CD14-positive monocyte (primary cell): ENCODE measurements at regions not wholly inside any gene's neighbourhood (a gene's known extent, or its start where the extent isn't known, plus 50 kb on each side); places are given as distances from the start of the nearest gene placed in this dataset.

Experiments
- DNase-seq, 3 donors: peaks; one replicate each; pipeline ENCODE4 v3.0.0-alpha.2; 2011 to 2022
- H2AFZ ChIP-seq: 2 replicates; pipeline ENCODE4 v1.6.0; 2012; ENCODE audit warnings: mild to moderate bottlenecking, low read depth, low read length, inconsistent platforms; ENCODE audit not compliant: insufficient read depth, poor library complexity, severe bottlenecking
- H3K27ac ChIP-seq, 2 donors: 1 replicate in 1 of 2; 2 replicates in 1 of 2; pipeline ENCODE4 v1.5.1; 2012 to 2013; ENCODE audit warnings: low read length in 2 of 2, control low read depth in 1 of 2, inconsistent platforms in 1 of 2, low read depth in 1 of 2, mild to moderate bottlenecking in 1 of 2
- H3K27me3 ChIP-seq, 2 donors: one replicate each; pipeline versions ENCODE4 v1.6.0 to v1.6.1; 2011 to 2013; ENCODE audit warnings: low read length in 2 of 2; ENCODE audit not compliant: control insufficient read depth in 2 of 2, insufficient read depth in 2 of 2
- H3K36me3 ChIP-seq, 2 donors: replicated peaks in 1 of 2; 1 replicate in 1 of 2; 2 replicates in 1 of 2; pipeline versions ENCODE4 v1.5.1 to v1.6.1; 2012 to 2013; ENCODE audit warnings: low read length in 2 of 2, control low read depth in 1 of 2, inconsistent platforms in 1 of 2, mild to moderate bottlenecking in 1 of 2; ENCODE audit not compliant: insufficient read depth in 2 of 2, control insufficient read depth in 1 of 2
- H3K4me1 ChIP-seq, 2 donors: 1 replicate in 1 of 2; 2 replicates in 1 of 2; pipeline versions ENCODE4 v1.5.1 to v1.6.1; 2012 to 2013; ENCODE audit warnings: low read length in 2 of 2, control low read depth in 1 of 2, inconsistent platforms in 1 of 2, mild to moderate bottlenecking in 1 of 2, moderate library complexity in 1 of 2; ENCODE audit not compliant: insufficient read depth in 2 of 2, control insufficient read depth in 1 of 2
- H3K4me2 ChIP-seq: replicated peaks from 2 replicates; pipeline ENCODE3; 2012; ENCODE audit warnings: low read length, moderate library complexity, mild to moderate bottlenecking; ENCODE audit not compliant: poor library complexity, severe bottlenecking; ENCODE audit errors: extremely low read depth
- H3K4me3 ChIP-seq, 3 experiments: fragments of 200-600 bp in 1 of 3; sonication (generic) in 1 of 3; replicated peaks in 1 of 3; 1 replicate in 2 of 3; 2 replicates in 1 of 3; pipeline ENCODE4 v1.5.1; 2011 to 2013; ENCODE audit warnings: low read length in 3 of 3, mild to moderate bottlenecking in 3 of 3, control low read depth in 2 of 3, low read depth in 2 of 3, inconsistent platforms in 1 of 3, moderate library complexity in 1 of 3
- H3K79me2 ChIP-seq: 2 replicates; pipeline ENCODE4 v1.6.0; 2012; ENCODE audit warnings: mild to moderate bottlenecking, control low read depth, inconsistent platforms, low read length, moderate library complexity; ENCODE audit not compliant: insufficient read depth
- H3K9ac ChIP-seq: 2 replicates; pipeline ENCODE4 v1.6.0; 2017; ENCODE audit warnings: low read length, mild to moderate bottlenecking; ENCODE audit not compliant: insufficient read depth, poor library complexity, severe bottlenecking
- H3K9me3 ChIP-seq, 2 donors: replicated peaks in 1 of 2; 1 replicate in 1 of 2; 2 replicates in 1 of 2; pipeline versions ENCODE4 v1.5.1 to v1.6.1; 2012 to 2013; ENCODE audit warnings: low read length in 2 of 2, control low read depth in 1 of 2; ENCODE audit not compliant: control insufficient read depth in 1 of 2, insufficient read depth in 1 of 2
- H4K20me1 ChIP-seq: 2 replicates; pipeline ENCODE4 v1.6.0; 2012; ENCODE audit warnings: mild to moderate bottlenecking, low read length, control low read depth, moderate library complexity; ENCODE audit not compliant: insufficient read depth
- H3K27ac Mint-ChIP-seq, 7 donors: one replicate each; pipeline ENCODE4 v1.8.0; 2020; ENCODE audit warnings: mild to moderate bottlenecking in 7 of 7, mixed read lengths in 7 of 7, moderate library complexity in 6 of 7, inconsistent platforms in 2 of 7
- H3K27me3 Mint-ChIP-seq, 3 donors: one replicate each; pipeline ENCODE4 v1.8.0; 2021 to 2022; ENCODE audit warnings: low read depth in 3 of 3, mild to moderate bottlenecking in 3 of 3, mixed read lengths in 3 of 3, moderate library complexity in 3 of 3, inconsistent platforms in 1 of 3
- H3K36me3 Mint-ChIP-seq, 2 donors: one replicate each; pipeline ENCODE4 v1.8.0; 2020; ENCODE audit warnings: mixed read lengths in 2 of 2, inconsistent platforms in 1 of 2, mild to moderate bottlenecking in 1 of 2
- H3K4me1 Mint-ChIP-seq: one replicate; pipeline ENCODE4 v1.8.0; 2020; ENCODE audit warnings: mild to moderate bottlenecking, mixed read lengths
- H3K4me3 Mint-ChIP-seq, 2 donors: one replicate each; pipeline ENCODE4 v1.8.0; 2020; ENCODE audit warnings: mild to moderate bottlenecking in 2 of 2, mixed read lengths in 2 of 2, moderate library complexity in 1 of 2
- H3K9me3 Mint-ChIP-seq, 7 donors: one replicate each; pipeline ENCODE4 v1.8.0; 2020 to 2022; ENCODE audit warnings: mixed read lengths in 7 of 7, mild to moderate bottlenecking in 6 of 7, moderate library complexity in 6 of 7, inconsistent platforms in 2 of 7
- CTCF ChIP-seq: fragments of 200-600 bp; IDR thresholded peaks from one replicate; pipeline ENCODE4 v1.8.0; 2022; ENCODE audit warnings: antibody characterized with exemption, mild to moderate bottlenecking
- WGBS: methylation state at CpG from one replicate; pipeline ENCODE4 v1.1.5; 2013; ENCODE audit warnings: missing lambda C conversion rate; ENCODE audit not compliant: insufficient coverage; 5-methylcytosine and 5-hydroxymethylcytosine counted together
- intact Hi-C, 2 donors: fragments of 100-400 bp; cut with micrococcal nuclease; formaldehyde crosslinking; loops; one replicate each; pipeline versions ENCODE4 v1.15.0 to v1.15.1; 2023

GRCh38 chr1:38310079-38310478, 263.5 kb upstream of the POU3F1 start:
- Histone ChIP-seq H3K9ac (no peak overlapping the region), H3K36me3 (no peaks in the 10 kb centered on the region), H3K27me3 (peaks cover 10 to 11% of the 10 kb centered on the region in 2 donors), H2AFZ (no peak overlapping the region), H4K20me1 (no peaks in the 10 kb centered on the region), H3K79me2 (no peaks in the 10 kb centered on the region), H3K27ac (no peak overlapping the region), H3K4me2 (no peak overlapping the region), H3K4me3 (no peak overlapping the region), H3K9me3 (peaks cover 0 to 2% of the 10 kb centered on the region in 2 donors), H3K4me1 (no peaks in the 10 kb centered on the region)
- no peak overlapping the region for H3K4me3 Mint-ChIP-seq
- peaks cover 0 to 4% (median 0%) of the 10 kb centered on the region in 7 donors for H3K9me3 Mint-ChIP-seq
- no peak overlapping the region for H3K27ac Mint-ChIP-seq
- H3K36me3 Mint-ChIP-seq, result no peaks in the 10 kb centered on the region
- intact Hi-C loops, result no loop called here
- no peak for TF ChIP-seq CTCF
- no peaks in the 10 kb centered on the region for H3K4me1 Mint-ChIP-seq
- H3K27me3 Mint-ChIP-seq, result peaks cover 12 to 26% (median 15%) of the 10 kb centered on the region in 3 donors
- WGBS, result no CpG with 5 or more reads among the region's 1 CpG
- no peak for DNase-seq

- Mint-ChIP-seq H3K27ac (no peak overlapping the region), H3K27me3 (peaks cover 16 to 30% (median 18%) of the 10 kb centered on the region in 3 donors), H3K4me1 (no peaks in the 10 kb centered on the region), H3K36me3 (no peaks in the 10 kb centered on the region), H3K4me3 (no peak overlapping the region), H3K9me3 (peaks cover 0 to 4% (median 0%) of the 10 kb centered on the region in 7 donors)
- Histone ChIP-seq H4K20me1 (no peaks in the 10 kb centered on the region), H3K4me1 (no peaks in the 10 kb centered on the region), H3K4me2 (no peak overlapping the region), H3K4me3 (no peak overlapping the region), H3K36me3 (no peaks in the 10 kb centered on the region), H3K27me3 (peaks cover 13 to 15% of the 10 kb centered on the region in 2 donors), H3K9ac (no peak overlapping the region), H3K9me3 (peaks cover 0 to 2% of the 10 kb centered on the region in 2 donors), H3K79me2 (no peaks in the 10 kb centered on the region), H3K27ac (no peak overlapping the region), H2AFZ (no peak overlapping the region)
- WGBS, result 87% methylated on average over 2 of the region's 2 CpGs
- TF ChIP-seq CTCF, result no peak
- intact Hi-C loops, result no loop called here
- DNase-seq, result no peak
Observed at GRCh38 chr1:38308780-38309179, 262.2 kb upstream of the POU3F1 start.
